Natural killer cell (primary cell): ENCODE measurements at regions not wholly inside any gene's neighbourhood (a gene's known extent, or its start where the extent isn't known, plus 50 kb on each side); places are given as distances from the start of the nearest gene placed in this dataset.

Source experiments
- ATAC-seq, 3 donors: fragments of 150-1000 bp in 2 of 3; fragments of 200-7000 bp in 1 of 3; cut with Tn5 transposase; 1 replicate in 1 of 3; 2 replicates in 2 of 3; pipeline ENCODE4 v1.10.0; 2021; ENCODE audit warnings: mild to moderate bottlenecking in 2 of 3, moderate library complexity in 2 of 3
- DNase-seq, 2 donors: peaks; one replicate each; pipeline versions ENCODE4 v3.0.0 to v3.0.0-alpha.2; 2013 to 2021; ENCODE audit warnings: mixed read lengths in 1 of 2
- H3K27ac ChIP-seq: one replicate; pipeline ENCODE4 v1.5.1; 2013; ENCODE audit warnings: mild to moderate bottlenecking, low read length
- H3K27me3 ChIP-seq: one replicate; pipeline ENCODE4 v1.6.1; 2013; ENCODE audit warnings: low read length; ENCODE audit not compliant: control insufficient read depth, insufficient read depth
- H3K36me3 ChIP-seq: one replicate; pipeline ENCODE4 v1.6.1; 2013; ENCODE audit warnings: low read length; ENCODE audit not compliant: control insufficient read depth, insufficient read depth
- H3K4me1 ChIP-seq: one replicate; pipeline ENCODE4 v1.6.1; 2013; ENCODE audit warnings: low read length; ENCODE audit not compliant: control insufficient read depth, insufficient read depth
- H3K4me3 ChIP-seq: one replicate; pipeline ENCODE4 v1.5.1; 2013; ENCODE audit warnings: low read length
- H3K9me3 ChIP-seq: one replicate; pipeline ENCODE4 v1.6.1; 2013; ENCODE audit warnings: low read length; ENCODE audit not compliant: control insufficient read depth, insufficient read depth
- H3K27ac Mint-ChIP-seq, 2 donors: one replicate each; pipeline ENCODE4 v1.8.0; 2022; ENCODE audit warnings: mild to moderate bottlenecking in 2 of 2, mixed read lengths in 2 of 2, moderate library complexity in 1 of 2
- H3K27me3 Mint-ChIP-seq, 2 donors: one replicate each; pipeline ENCODE4 v1.8.0; 2022; ENCODE audit warnings: low read depth in 2 of 2, mixed read lengths in 2 of 2
- H3K36me3 Mint-ChIP-seq: one replicate; pipeline ENCODE4 v1.8.0; 2022; ENCODE audit warnings: mixed read lengths
- H3K4me1 Mint-ChIP-seq, 2 donors: one replicate each; pipeline ENCODE4 v1.8.0; 2022; ENCODE audit warnings: mixed read lengths in 2 of 2
- H3K4me3 Mint-ChIP-seq: one replicate; pipeline ENCODE4 v1.8.0; 2022; ENCODE audit warnings: mild to moderate bottlenecking, moderate library complexity, mixed read lengths
- H3K9me3 Mint-ChIP-seq, 2 donors: one replicate each; pipeline ENCODE4 v1.8.0; 2022; ENCODE audit warnings: mixed read lengths in 2 of 2
- CTCF ChIP-seq: fragments of 200-600 bp; IDR thresholded peaks from one replicate; pipeline ENCODE4 v1.8.0; 2022; ENCODE audit warnings: antibody characterized with exemption
- WGBS: methylation state at CpG from one replicate; pipeline ENCODE4 v1.1.7; 2013; ENCODE audit warnings: missing lambda C conversion rate; ENCODE audit not compliant: insufficient coverage; 5-methylcytosine and 5-hydroxymethylcytosine counted together
- intact Hi-C: fragments of 100-400 bp; cut with micrococcal nuclease; formaldehyde crosslinking; loops from one replicate; pipeline ENCODE4 v1.14.2; 2022

- H3K27ac Mint-ChIP-seq: no peak overlapping the region
- H3K4me3 Mint-ChIP-seq: no peak overlapping the region
- DNase-seq (no peak), ATAC-seq (no peak)
- no peak for TF ChIP-seq CTCF
- Histone ChIP-seq H3K4me3 (no peak overlapping the region), H3K9me3 (no peaks in the 10 kb centered on the region), H3K4me1 (no peaks in the 10 kb centered on the region), H3K27ac (no peak overlapping the region), H3K27me3 (no peaks in the 10 kb centered on the region), H3K36me3 (no peaks in the 10 kb centered on the region)
- no peaks in the 10 kb centered on the region for H3K27me3 Mint-ChIP-seq
- no peaks in the 10 kb centered on the region for H3K9me3 Mint-ChIP-seq
- no peaks in the 10 kb centered on the region for H3K36me3 Mint-ChIP-seq
- 26% methylated on average over 3 of the region's 3 CpGs for WGBS
- H3K4me1 Mint-ChIP-seq: no peaks in the 10 kb centered on the region
- intact Hi-C loops: no loop called here
Observed at GRCh38 chr2:120568975-120569268, 166.7 kb upstream of the GLI2 start.

DNA sequence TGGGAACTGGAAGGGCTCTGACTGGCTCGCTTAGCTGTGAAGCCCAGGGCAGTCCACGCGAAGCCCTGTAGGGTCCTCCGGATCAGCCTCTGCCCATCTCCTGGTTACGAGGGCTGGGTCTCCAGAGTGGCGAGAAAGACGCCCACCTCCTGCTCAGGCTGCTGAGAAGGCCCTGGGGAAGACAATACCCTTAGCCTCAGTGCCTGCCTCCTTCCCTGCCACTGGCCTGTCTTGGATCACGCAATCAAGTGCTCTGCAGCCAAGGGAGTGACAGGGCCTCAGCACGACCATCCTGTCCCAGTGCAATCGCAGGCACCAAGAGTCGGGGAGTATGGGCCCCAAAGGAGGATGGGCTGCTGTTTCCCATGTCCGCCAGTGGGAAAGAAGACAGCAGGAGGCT lies 165.7 kb upstream of the GLI2 start:
- Histone ChIP-seq H3K27me3 (no peaks in the 10 kb centered on the region), H3K4me1 (no peaks in the 10 kb centered on the region), H3K4me3 (no peak overlapping the region), H3K36me3 (no peaks in the 10 kb centered on the region), H3K9me3 (no peaks in the 10 kb centered on the region), H3K27ac (no peak overlapping the region)
- ATAC-seq: no peak
- no peak for DNase-seq
- no peaks in the 10 kb centered on the region for H3K36me3 Mint-ChIP-seq
- WGBS: 92% methylated on average over 12 of the region's 12 CpGs
- no peak overlapping the region for H3K27ac Mint-ChIP-seq
- no peaks in the 10 kb centered on the region for H3K4me1 Mint-ChIP-seq
- TF ChIP-seq CTCF: no peak
- intact Hi-C loops: no loop called here
- H3K9me3 Mint-ChIP-seq: no peaks in the 10 kb centered on the region
- H3K4me3 Mint-ChIP-seq: no peak overlapping the region
- peaks cover 5 to 6% of the 10 kb centered on the region in 2 donors for H3K27me3 Mint-ChIP-seq

DNA sequence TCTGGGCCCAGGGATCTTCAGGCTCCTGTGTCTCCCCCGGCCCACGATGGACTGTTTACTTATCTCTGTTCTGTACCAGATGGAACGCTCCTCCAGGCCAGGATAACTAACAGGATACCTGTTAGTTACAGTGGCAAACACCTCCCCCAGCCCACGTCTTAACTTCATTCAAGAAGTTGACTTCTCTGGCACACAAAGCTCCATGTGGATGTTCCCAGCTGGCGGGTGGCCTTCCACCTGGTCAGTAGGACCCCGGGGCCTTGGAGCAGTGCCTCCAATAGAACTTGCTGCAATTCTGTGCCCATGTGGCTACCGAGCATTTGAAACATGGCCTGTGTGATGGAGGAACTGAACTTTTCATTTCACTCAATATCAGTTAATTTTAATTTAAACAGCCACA lies 165.1 kb upstream of the GLI2 start:
- Mint-ChIP-seq H3K27me3 (peaks cover 7 to 10% of the 10 kb centered on the region in 2 donors), H3K9me3 (no peaks in the 10 kb centered on the region), H3K27ac (no peak overlapping the region), H3K36me3 (no peaks in the 10 kb centered on the region), H3K4me3 (no peak overlapping the region), H3K4me1 (no peaks in the 10 kb centered on the region)
- Histone ChIP-seq H3K27ac (no peak overlapping the region), H3K4me1 (no peaks in the 10 kb centered on the region), H3K9me3 (no peaks in the 10 kb centered on the region), H3K4me3 (no peak overlapping the region), H3K27me3 (no peaks in the 10 kb centered on the region), H3K36me3 (no peaks in the 10 kb centered on the region)
- ATAC-seq: no peak
- intact Hi-C loops: no loop called here
- TF ChIP-seq CTCF: no peak
- no peak for DNase-seq
- WGBS: 85% methylated on average over 6 of the region's 7 CpGs

DNA sequence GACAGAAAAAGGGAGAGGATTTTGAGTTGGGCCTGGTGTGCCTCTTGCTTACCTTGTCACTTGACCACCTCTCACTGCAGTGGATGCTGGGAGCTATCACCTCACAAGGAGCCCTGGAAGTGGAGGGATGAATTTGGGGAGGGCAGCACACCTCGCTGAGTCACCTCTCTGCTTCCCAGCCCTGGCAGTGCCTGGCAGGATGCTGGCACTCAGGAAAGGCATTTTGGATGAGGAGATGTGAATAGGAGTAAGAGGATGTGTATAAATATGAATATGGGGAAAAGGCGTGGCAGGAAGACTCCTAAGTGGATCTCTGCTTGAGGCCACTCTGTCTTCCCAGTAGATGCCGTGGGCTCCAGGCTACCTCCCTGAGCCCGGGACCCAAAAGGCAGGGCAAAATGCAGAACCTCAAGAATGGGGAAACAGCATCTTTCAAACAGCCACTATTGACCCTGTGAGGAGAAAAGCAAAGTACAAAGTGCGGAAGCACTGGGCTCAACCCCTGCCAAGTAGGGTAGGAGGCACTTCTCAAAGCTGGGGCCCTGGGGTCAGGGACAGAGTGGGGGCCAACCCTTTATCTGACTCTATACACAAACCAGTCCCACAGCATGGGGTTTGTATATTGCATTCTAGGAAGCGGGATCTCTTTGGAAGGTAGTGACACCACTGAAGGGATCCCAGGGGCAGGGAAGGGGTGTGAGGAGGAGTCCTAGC lies 164.5 kb upstream of the GLI2 start:
- no peaks in the 10 kb centered on the region for H3K36me3 Mint-ChIP-seq
- no peaks in the 10 kb centered on the region for H3K36me3 ChIP-seq
- intact Hi-C loops: no loop called here
- WGBS: 69% methylated on average over 5 of the region's 6 CpGs
- H3K9me3 Mint-ChIP-seq: no peaks in the 10 kb centered on the region
- DNase-seq (no peak), ATAC-seq (no peak)
- H3K27me3 Mint-ChIP-seq: peaks cover 10 to 16% of the 10 kb centered on the region in 2 donors
- no peaks in the 10 kb centered on the region for H3K4me1 Mint-ChIP-seq
- no peak for TF ChIP-seq CTCF
- peaks cover 2% of the 10 kb centered on the region for H3K27me3 ChIP-seq
- H3K9me3 ChIP-seq: no peaks in the 10 kb centered on the region
- no peaks in the 10 kb centered on the region for H3K4me1 ChIP-seq
- no peak overlapping the region for H3K4me3 Mint-ChIP-seq
- H3K4me3 ChIP-seq: no peak overlapping the region
- no peak overlapping the region for H3K27ac Mint-ChIP-seq
- no peak overlapping the region for H3K27ac ChIP-seq
